Brain pericyte (primary cell): ENCODE measurements at regions not wholly inside any gene's neighbourhood (a gene's known extent, or its start where the extent isn't known, plus 50 kb on each side); places are given as distances from the start of the nearest gene placed in this dataset.

Source experiments
- DNase-seq: peaks from one replicate; pipeline ENCODE4 v3.0.0-alpha.2; 2012; ENCODE audit warnings: low read depth, low spot score

GRCh38 chr20:18971121-18971520 is 157.5 kb downstream of the SCP2D1 start:
- DNase-seq: no peak

DNA sequence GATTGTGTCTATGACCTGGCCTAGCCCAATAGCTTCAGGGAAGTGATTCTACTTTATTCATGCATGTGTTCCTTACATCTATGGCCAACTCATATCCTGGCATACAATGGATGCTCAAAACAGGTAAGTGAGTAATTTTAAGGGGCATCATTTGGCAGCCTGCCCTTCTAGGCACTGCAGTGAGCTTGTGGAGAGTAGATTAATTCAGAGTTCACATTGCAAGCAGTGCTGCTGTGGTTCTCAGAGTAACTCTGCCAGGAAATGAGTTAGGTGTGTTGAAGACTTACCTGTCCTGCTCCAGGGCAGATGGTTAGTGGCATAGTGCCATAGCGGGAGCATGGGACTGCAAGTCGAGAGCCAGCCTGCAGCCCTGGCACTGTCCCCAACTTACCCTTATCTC is 158.0 kb downstream of the SCP2D1 start:
- DNase-seq: no peak

- DNase-seq: no peak
Measured at GRCh38 chr20:18972251-18972876, 158.8 kb downstream of the SCP2D1 start.

GRCh38 chr20:18973529-18974173 is 160.1 kb downstream of the SCP2D1 start:
- DNase-seq: no peak

DNA sequence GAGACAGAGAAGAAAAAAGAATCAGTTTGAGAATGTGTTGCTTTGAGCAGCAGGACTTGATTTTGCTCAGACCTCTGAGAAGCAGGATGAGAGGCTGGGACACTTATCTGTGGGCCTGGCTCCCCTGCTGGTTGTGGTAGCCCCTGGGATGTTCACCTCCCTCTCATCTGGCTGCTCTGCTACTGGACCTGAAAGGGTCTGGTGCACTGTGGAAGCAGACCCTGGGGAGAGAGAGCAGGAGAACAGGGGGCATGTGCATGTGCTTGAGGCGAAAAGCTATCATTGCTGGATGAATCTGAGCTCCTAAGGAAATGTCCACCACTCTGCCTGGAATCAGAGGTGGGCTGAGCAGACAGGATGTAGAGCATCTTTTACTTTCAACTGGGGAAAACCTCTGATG is 161.1 kb downstream of the SCP2D1 start:
- DNase-seq: no peak

GRCh38 chr20:18977441-18977840 is 163.9 kb downstream of the SCP2D1 start:
- no peak for DNase-seq

GRCh38 chr20:18978311-18978710 is 164.7 kb downstream of the SCP2D1 start:
- no peak for DNase-seq

- no peak for DNase-seq
Measured at GRCh38 chr20:18979132-18979531, 165.5 kb downstream of the SCP2D1 start.

GRCh38 chr20:18981962-18982539 is 168.5 kb downstream of the SCP2D1 start:
- no peak for DNase-seq

DNA sequence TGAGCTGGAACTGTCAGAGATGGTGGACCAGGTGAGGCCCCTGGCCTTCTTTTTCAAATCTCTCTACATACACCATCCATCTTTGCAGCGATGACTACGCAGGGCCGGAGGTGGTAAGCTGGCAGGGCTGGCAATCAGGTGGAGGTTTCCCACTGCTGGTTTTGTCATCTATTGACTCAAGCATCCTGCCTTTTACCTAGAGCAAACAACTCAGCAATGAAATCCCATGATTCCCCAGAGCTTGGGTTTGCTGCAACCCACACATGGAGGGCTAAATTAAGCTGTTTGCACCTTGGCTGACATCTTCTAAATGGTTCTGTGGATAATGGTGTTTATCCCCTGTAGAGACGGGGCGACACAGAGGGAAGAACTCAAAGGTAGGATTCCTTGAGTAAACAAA is 170.2 kb downstream of the SCP2D1 start:
- DNase-seq: no peak

DNA sequence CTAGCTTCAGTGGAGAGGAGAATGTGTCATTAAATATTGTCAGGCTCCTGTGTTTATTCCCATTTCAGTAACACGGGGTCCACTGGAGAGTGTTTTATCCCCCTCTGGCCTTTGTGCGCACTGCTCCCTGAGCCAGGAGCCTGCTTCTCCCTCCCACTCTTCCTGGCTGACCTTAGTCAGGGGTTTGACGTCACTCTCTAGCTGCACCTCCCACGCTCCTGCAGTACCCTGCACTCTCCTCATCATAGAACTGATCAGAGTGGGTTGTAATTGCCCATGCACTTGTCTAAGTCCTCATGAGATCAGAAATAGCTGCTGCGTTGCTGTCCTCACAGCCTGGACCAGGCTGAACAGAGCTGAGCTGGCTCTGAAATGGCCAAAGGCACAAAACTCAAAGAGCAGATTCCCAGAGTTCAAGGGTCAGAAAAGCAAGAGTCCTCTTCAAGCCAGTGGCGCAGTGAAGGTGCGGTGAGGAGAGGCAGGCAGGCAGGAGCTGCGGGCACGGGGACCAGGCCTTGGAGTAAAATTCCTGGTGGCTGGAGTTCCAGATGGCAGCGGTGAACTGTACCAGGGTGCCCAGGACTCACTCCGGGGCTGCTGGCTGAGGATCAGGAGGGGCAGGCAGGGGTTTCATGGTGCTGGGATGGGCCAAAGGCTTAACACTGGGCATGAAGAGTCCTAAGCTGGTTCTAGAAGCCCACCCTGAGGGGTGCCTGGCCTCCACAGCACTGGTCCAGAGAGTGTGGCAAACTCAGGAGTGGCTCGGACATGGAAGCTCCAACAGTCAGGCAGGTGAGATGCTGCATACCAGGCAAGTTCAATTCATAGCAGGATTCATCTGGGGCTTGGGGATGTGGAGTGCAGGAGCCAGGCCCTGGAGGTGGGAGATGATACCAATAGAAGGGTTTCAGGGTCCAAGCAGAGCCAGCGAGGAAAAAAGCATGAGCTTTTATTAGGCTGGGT is 170.9 kb downstream of the SCP2D1 start:
- no peak for DNase-seq

- no peak for DNase-seq
Measured at GRCh38 chr20:18985551-18985950, 172.0 kb downstream of the SCP2D1 start.

DNA sequence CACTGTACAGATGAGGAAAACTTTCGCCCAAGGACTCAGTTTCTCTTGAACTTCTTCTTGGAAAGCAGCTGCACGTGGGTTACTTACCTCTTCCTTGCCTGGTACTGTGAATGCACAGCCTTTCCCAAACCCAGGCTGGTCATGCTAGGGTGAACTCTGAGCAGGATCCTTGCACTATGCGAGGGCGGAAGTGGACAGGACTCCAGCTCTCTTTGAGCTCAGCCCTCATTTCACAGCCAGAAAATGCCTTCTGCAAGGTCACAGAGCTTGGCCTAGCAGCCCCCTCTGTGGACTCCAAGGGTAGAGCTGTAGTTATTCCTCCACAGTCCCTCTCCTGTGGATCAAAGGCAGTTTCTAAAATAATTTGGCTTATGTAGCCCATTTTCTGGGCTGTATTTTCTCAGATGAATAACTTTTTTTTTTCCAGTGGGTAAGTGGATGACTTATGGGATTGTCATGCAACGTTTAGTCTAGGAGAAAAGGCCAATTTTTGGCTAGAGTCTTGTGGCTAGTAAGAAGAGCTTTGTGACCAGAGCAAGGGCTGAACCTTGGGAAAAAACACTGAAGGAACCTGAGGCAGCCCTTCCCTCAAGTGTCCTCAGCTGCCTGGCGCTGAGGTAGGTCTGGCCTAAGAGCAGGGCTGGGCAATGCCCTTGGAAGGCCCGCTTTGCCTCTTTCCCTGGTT is 172.7 kb downstream of the SCP2D1 start:
- no peak for DNase-seq

- no peak for DNase-seq
Measured at GRCh38 chr20:18986895-18987580, 173.5 kb downstream of the SCP2D1 start.

GRCh38 chr20:18987781-18988360 is 174.3 kb downstream of the SCP2D1 start:
- no peak for DNase-seq

- no peak for DNase-seq
Measured at GRCh38 chr20:18988701-18989100, 175.1 kb downstream of the SCP2D1 start.

DNA sequence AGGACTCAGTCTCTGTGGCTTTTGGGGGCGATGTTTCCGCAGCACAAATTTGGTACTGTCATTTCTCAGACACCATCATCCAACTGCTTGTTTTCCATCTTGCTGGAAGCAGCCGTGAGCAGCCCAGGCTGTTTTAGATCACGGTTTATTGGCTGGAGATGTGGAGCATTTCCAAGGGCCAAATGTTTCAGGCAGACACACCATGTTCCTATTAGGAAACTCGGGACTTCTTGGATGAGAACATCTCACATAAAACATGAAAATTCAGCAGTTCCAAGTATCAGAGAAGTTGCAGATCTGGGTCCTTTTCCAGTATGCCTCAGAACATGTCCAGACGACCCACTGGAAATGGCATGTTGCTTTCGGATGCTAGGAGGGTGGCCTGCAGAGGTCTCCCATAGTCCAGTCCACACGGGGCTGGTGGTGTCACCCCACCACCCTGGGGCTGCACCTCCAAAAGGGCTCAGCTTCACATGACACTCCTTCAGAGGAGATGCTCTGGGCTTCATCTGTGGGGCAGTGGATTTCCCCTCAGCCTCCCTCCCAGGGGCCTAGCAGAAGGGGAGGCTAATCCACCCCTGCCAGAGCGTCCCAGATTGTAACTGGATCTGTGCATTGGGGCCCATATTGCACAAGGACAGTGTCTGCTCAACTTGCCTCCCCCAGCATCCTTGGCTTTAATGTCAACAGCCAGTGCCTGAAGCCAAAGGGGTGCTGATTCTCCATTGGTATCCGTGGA is 176.3 kb downstream of the SCP2D1 start:
- DNase-seq: no peak

- DNase-seq: no peak
Measured at GRCh38 chr20:18991012-18991411, 177.4 kb downstream of the SCP2D1 start.

DNA sequence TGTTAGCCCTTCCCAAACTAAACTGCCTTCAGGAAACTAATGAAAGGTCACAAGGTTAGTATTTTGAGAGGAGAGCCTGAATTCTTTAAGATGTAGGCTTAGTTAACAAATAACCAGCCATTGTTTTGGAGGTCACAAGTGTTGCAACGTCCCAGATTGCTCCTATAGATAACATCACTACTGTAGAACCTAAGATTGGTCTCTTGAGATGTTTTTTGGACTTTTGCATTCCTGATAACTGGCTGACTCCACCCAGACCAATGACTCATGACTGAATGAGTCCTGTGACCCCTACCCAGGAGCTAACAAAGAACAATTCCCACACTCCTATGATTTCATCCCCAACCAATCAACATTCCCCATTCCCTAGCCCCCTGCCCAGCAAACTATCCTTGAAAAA is 178.8 kb downstream of the SCP2D1 start:
- no peak for DNase-seq

GRCh38 chr20:18995455-18995854 is 181.9 kb downstream of the SCP2D1 start:
- no peak for DNase-seq
